Neural crest cell (in vitro differentiated cells): ENCODE measurements at regions not wholly inside any gene's neighbourhood (a gene's known extent, or its start where the extent isn't known, plus 50 kb on each side); places are given as distances from the start of the nearest gene placed in this dataset.

Source experiments
- DNase-seq: peaks from one replicate; pipeline ENCODE4 v3.0.0; 2021; ENCODE audit warnings: low read depth, mixed read lengths, low spot score
- H3K27ac Mint-ChIP-seq: one replicate; pipeline ENCODE4 v1.8.0; 2021; ENCODE audit warnings: mild to moderate bottlenecking, mixed read lengths; ENCODE audit not compliant: unreplicated experiment
- H3K27me3 Mint-ChIP-seq: 2 replicates; pipeline ENCODE4 v1.8.0; 2021; ENCODE audit warnings: low read depth, mild to moderate bottlenecking, mixed read lengths
- H3K36me3 Mint-ChIP-seq: 2 replicates; pipeline ENCODE4 v1.8.0; 2021; ENCODE audit warnings: low read depth, mild to moderate bottlenecking, mixed read lengths
- H3K4me1 Mint-ChIP-seq: 2 replicates; pipeline ENCODE4 v1.8.0; 2021; ENCODE audit warnings: mixed read lengths
- H3K4me3 Mint-ChIP-seq: one replicate; pipeline ENCODE4 v1.8.0; 2021; ENCODE audit warnings: mild to moderate bottlenecking, mixed read lengths
- H3K9me3 Mint-ChIP-seq: 2 replicates; pipeline ENCODE4 v1.8.0; 2021; ENCODE audit warnings: mixed read lengths
- CTCF ChIP-seq: fragments of 200-600 bp; sonication (generic); conservative IDR thresholded peaks from 2 replicates; pipeline ENCODE4 v1.5.0; 2021; ENCODE audit warnings: antibody characterized with exemption, mild to moderate bottlenecking

- Mint-ChIP-seq H3K4me3 (no peak overlapping the region), H3K4me1 (peaks cover 11% of the 10 kb centered on the region), H3K36me3 (no peaks in the 10 kb centered on the region), H3K27me3 (no peaks in the 10 kb centered on the region), H3K9me3 (peaks cover 6% of the 10 kb centered on the region), H3K27ac (no peak overlapping the region)
- DNase-seq, result no peak
- no peak for TF ChIP-seq CTCF
Observed at GRCh38 chr3:63048367-63049326, 173.4 kb upstream of the CADPS start.

DNA sequence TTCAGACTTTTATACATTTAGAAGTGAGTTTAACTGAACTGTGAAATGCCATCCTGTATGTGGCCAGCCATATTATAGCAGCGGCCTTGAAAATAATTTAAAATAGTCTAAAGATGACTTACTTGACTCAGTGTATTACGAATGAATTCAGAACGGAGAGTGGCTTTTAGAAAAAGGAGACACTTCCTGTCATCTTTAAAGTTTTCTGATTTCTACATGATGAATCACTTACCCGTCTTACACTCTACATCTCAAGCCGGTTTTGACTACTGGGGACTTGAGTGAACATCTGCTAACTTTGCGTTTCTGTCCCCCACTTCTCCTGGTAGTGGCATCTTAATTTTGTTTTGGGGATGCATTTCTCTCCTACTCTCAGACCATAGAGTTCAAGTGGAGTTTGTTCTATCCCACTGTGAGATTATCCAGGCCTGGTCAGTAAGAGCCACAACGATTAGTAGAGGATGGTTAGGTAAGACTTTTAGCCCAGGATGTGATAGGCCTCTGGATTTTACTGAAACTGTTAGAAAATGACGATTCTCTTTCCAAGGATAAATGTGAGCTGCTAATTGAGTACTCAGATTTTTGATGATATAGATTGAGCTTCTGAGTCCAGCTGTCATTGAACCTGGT, 175.4 kb upstream of the CADPS start:
- no peak for TF ChIP-seq CTCF
- H3K27ac Mint-ChIP-seq, result no peak overlapping the region
- no peak overlapping the region for H3K4me3 Mint-ChIP-seq
- H3K27me3 Mint-ChIP-seq, result peaks cover 4% of the 10 kb centered on the region
- no peaks in the 10 kb centered on the region for H3K36me3 Mint-ChIP-seq
- H3K9me3 Mint-ChIP-seq, result no peaks in the 10 kb centered on the region
- DNase-seq, result no peak
- H3K4me1 Mint-ChIP-seq, result peaks cover 11% of the 10 kb centered on the region

DNA sequence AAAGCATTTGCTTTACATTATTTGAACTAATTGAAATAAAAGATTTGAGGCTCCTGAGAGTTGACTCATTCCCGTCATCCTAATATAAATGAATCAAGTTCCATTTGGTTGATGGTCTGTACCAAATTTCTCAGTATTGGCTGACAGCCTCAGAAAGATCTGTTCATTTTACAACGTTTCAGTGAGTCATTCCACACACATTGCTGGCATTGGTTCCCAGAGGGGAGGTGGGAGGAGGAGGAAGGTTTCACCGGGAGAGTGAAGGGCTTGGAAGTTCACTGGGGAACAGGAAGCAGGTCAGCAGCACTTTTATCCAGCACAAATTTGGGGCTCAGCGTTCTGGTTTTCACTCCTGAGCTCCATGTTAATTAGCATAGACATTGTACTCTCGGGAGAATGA, 176.7 kb upstream of the CADPS start:
- DNase-seq, result no peak
- H3K27ac Mint-ChIP-seq, result no peak overlapping the region
- no peak overlapping the region for H3K4me3 Mint-ChIP-seq
- H3K4me1 Mint-ChIP-seq, result peaks cover 11% of the 10 kb centered on the region
- no peak for TF ChIP-seq CTCF
- no peaks in the 10 kb centered on the region for H3K36me3 Mint-ChIP-seq
- no peaks in the 10 kb centered on the region for H3K9me3 Mint-ChIP-seq
- peaks cover 4% of the 10 kb centered on the region for H3K27me3 Mint-ChIP-seq

- no peaks in the 10 kb centered on the region for H3K36me3 Mint-ChIP-seq
- peaks cover 7% of the 10 kb centered on the region for H3K27me3 Mint-ChIP-seq
- H3K4me1 Mint-ChIP-seq, result peaks cover 7% of the 10 kb centered on the region
- no peak for TF ChIP-seq CTCF
- H3K27ac Mint-ChIP-seq, result no peak overlapping the region
- H3K9me3 Mint-ChIP-seq, result no peaks in the 10 kb centered on the region
- no peak overlapping the region for H3K4me3 Mint-ChIP-seq
- DNase-seq, result no peak
Observed at GRCh38 chr3:63056932-63057331, 181.7 kb upstream of the CADPS start.

DNA sequence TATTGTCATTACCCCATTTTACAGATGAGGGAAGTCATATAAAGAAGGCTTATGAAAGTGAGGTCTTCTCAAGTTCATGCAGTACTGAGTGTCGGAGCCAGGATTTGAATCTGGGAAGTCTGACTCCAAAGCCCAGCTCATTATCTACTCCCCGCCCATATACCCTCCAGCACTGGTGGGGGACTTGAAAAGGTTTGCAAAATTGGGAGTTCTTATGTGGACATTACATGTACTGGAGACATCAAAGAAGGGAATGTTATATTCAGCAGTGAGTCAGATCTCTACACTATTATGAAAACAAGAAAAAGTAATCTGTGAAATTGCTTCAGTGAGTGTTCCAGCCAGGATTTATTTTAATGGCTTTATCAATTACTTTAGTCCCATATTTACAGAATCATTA, 185.2 kb upstream of the CADPS start:
- DNase-seq, result no peak
- no peak overlapping the region for H3K27ac Mint-ChIP-seq
- no peaks in the 10 kb centered on the region for H3K36me3 Mint-ChIP-seq
- no peak overlapping the region for H3K4me3 Mint-ChIP-seq
- no peaks in the 10 kb centered on the region for H3K9me3 Mint-ChIP-seq
- peaks cover 12% of the 10 kb centered on the region for H3K27me3 Mint-ChIP-seq
- TF ChIP-seq CTCF, result no peak
- H3K4me1 Mint-ChIP-seq, result no peaks in the 10 kb centered on the region
